ENCODE measurements at regions not wholly inside any gene's neighbourhood (a gene's known extent, or its start where the extent isn't known, plus 50 kb on each side); places are given as distances from the start of the nearest gene placed in this dataset.

GRCh38 chr6:88443554-88443953, 277.4 kb upstream of the CNR1 start:
- no peak overlapping the region for H3K23ac ChIP-seq (ENCODE audit: low read length in 2 of 2)
- WGBS = no CpG with 5 or more reads among the region's 1 CpG
- H2BK12ac ChIP-seq (ENCODE audit: low read length in 2 of 2) = no peak overlapping the region

DNA sequence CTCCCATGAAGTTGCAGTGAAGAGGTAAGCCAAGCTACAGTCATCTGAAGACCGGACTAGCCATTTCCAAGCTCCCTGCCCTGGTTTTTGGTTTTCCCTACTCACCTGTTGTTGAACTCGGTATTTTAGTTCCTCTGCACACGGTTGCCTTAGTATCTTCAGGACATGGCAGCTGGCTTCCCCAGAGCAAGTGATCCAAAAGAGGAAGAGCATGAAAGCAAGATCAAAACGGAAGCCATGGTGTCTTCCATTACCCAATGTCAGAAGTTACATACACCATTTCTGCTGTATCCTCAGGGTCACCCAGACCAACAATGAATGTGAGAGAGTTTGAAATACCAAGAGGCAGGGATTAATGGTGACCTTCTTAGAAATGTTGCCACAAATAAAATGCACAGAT, 276.6 kb upstream of the CNR1 start:
- Histone ChIP-seq H4K8ac (ENCODE audit: low read length) (no peak overlapping the region), H2BK15ac (ENCODE audit: low read depth, poor library complexity, severe bottlenecking) (no peak overlapping the region)

More at GRCh38 chr6:88443554-88443953, 277.4 kb upstream of the CNR1 start:
- no peak overlapping the region for H4K91ac ChIP-seq (ENCODE audit: low read length)
- no peaks in the 10 kb centered on the region for H3K27me3 ChIP-seq (ENCODE audit: control insufficient read depth in 1 of 2, insufficient read depth in 1 of 2, low read length in 2 of 2)
- no peak overlapping the region for H4K8ac ChIP-seq (ENCODE audit: low read length)
- no peak overlapping the region for H3K18ac ChIP-seq (ENCODE audit: low read depth in 1 of 2, low read length in 2 of 2)
- H3K4me1 ChIP-seq (ENCODE audit: control insufficient read depth, insufficient read depth, low read depth, low read length) = peaks cover 2% of the 10 kb centered on the region
- no peak overlapping the region for H3K9ac ChIP-seq (ENCODE audit: low read length)
- H3K4me2 ChIP-seq (ENCODE audit: low read length, poor library complexity, severe bottlenecking) = no peak overlapping the region
- H3K27ac ChIP-seq (ENCODE audit: low read length, poor library complexity, severe bottlenecking) = no peak overlapping the region
- no peaks in the 10 kb centered on the region for H3K9me3 ChIP-seq (ENCODE audit: control insufficient read depth, low read length)
- H2BK5ac ChIP-seq (ENCODE audit: low read depth, low read length, poor library complexity, severe bottlenecking) = no peak overlapping the region
- DNase-seq = no peak
- H3K4me3 ChIP-seq (ENCODE audit: insufficient read depth in 1 of 2, low read depth in 1 of 2, low read length in 2 of 2) = no peak overlapping the region
- H2AK5ac ChIP-seq (ENCODE audit: low read length, severe bottlenecking) = no peak overlapping the region
- H3K36me3 ChIP-seq (ENCODE audit: control insufficient read depth in 1 of 2, insufficient read depth in 2 of 2, low read depth in 1 of 2, low read length in 2 of 2) = no peaks in the 10 kb centered on the region
- no peak overlapping the region for H2BK120ac ChIP-seq (ENCODE audit: low read depth, low read length)
- no peaks in the 10 kb centered on the region for H3K79me1 ChIP-seq (replicated peaks; ENCODE audit: low read length, poor library complexity, severe bottlenecking)
- no peak overlapping the region for H3K4ac ChIP-seq (ENCODE audit: low read depth in 1 of 2, low read length in 2 of 2)
- no peak overlapping the region for H2BK15ac ChIP-seq (ENCODE audit: low read depth, poor library complexity, severe bottlenecking)
- H2AFZ ChIP-seq (ENCODE audit: low read depth, low read length) = no peak overlapping the region
- H3K14ac ChIP-seq (ENCODE audit: low read length in 2 of 2) = no peak overlapping the region

GRCh38 chr6:88441346-88441745, 275.2 kb upstream of the CNR1 start:
- no peak for DNase-seq
- H3K4me3 ChIP-seq (ENCODE audit: insufficient read depth in 1 of 2, low read depth in 1 of 2, low read length in 2 of 2) = no peak overlapping the region
- no peak overlapping the region for H3K18ac ChIP-seq (ENCODE audit: low read depth in 1 of 2, low read length in 2 of 2)
- no peak overlapping the region for H2BK15ac ChIP-seq (ENCODE audit: low read depth, poor library complexity, severe bottlenecking)
- no peak overlapping the region for H2BK120ac ChIP-seq (ENCODE audit: low read depth, low read length)
- no peak overlapping the region for H3K4ac ChIP-seq (ENCODE audit: low read depth in 1 of 2, low read length in 2 of 2)
- 66% methylated on average over 4 of the region's 4 CpGs for WGBS
- no peak overlapping the region for H3K27ac ChIP-seq (ENCODE audit: low read length, poor library complexity, severe bottlenecking)
- no peak overlapping the region for H2AFZ ChIP-seq (ENCODE audit: low read depth, low read length)
- no peak overlapping the region for H2BK5ac ChIP-seq (ENCODE audit: low read depth, low read length, poor library complexity, severe bottlenecking)
- H3K27me3 ChIP-seq (ENCODE audit: control insufficient read depth in 1 of 2, insufficient read depth in 1 of 2, low read length in 2 of 2) = no peaks in the 10 kb centered on the region
- no peak overlapping the region for H3K4me2 ChIP-seq (ENCODE audit: low read length, poor library complexity, severe bottlenecking)
- no peaks in the 10 kb centered on the region for H3K36me3 ChIP-seq (ENCODE audit: control insufficient read depth in 1 of 2, insufficient read depth in 2 of 2, low read depth in 1 of 2, low read length in 2 of 2)
- no peaks in the 10 kb centered on the region for H3K9me3 ChIP-seq (ENCODE audit: control insufficient read depth, low read length)
- no peak overlapping the region for H4K91ac ChIP-seq (ENCODE audit: low read length)
- no peaks in the 10 kb centered on the region for H3K4me1 ChIP-seq (ENCODE audit: control insufficient read depth, insufficient read depth, low read depth, low read length)
- no peak overlapping the region for H2BK12ac ChIP-seq (ENCODE audit: low read length in 2 of 2)
- H3K14ac ChIP-seq (ENCODE audit: low read length in 2 of 2) = no peak overlapping the region
- no peak overlapping the region for H4K8ac ChIP-seq (ENCODE audit: low read length)
- no peak overlapping the region for H2AK5ac ChIP-seq (ENCODE audit: low read length, severe bottlenecking)
- no peaks in the 10 kb centered on the region for H3K79me1 ChIP-seq (replicated peaks; ENCODE audit: low read length, poor library complexity, severe bottlenecking)
- peak overlapping the region in 1 of 2 experiments; percentile 34 for H3K23ac ChIP-seq (ENCODE audit: low read length in 2 of 2)
- no peak overlapping the region for H3K9ac ChIP-seq (ENCODE audit: low read length)

More for the DNA sequence above, 276.6 kb upstream of the CNR1 start:
- H2AFZ ChIP-seq (ENCODE audit: low read depth, low read length) = no peak overlapping the region
- H3K4me3 ChIP-seq (ENCODE audit: insufficient read depth in 1 of 2, low read depth in 1 of 2, low read length in 2 of 2) = no peak overlapping the region
- no peak overlapping the region for H2BK5ac ChIP-seq (ENCODE audit: low read depth, low read length, poor library complexity, severe bottlenecking)
- no peaks in the 10 kb centered on the region for H3K79me1 ChIP-seq (replicated peaks; ENCODE audit: low read length, poor library complexity, severe bottlenecking)
- H4K91ac ChIP-seq (ENCODE audit: low read length) = no peak overlapping the region
- H3K4me2 ChIP-seq (ENCODE audit: low read length, poor library complexity, severe bottlenecking) = no peak overlapping the region
- H3K18ac ChIP-seq (ENCODE audit: low read depth in 1 of 2, low read length in 2 of 2) = no peak overlapping the region
- H3K27ac ChIP-seq (ENCODE audit: low read length, poor library complexity, severe bottlenecking) = no peak overlapping the region
- no peaks in the 10 kb centered on the region for H3K36me3 ChIP-seq (ENCODE audit: control insufficient read depth in 1 of 2, insufficient read depth in 2 of 2, low read depth in 1 of 2, low read length in 2 of 2)
- no peaks in the 10 kb centered on the region for H3K9me3 ChIP-seq (ENCODE audit: control insufficient read depth, low read length)
- no peaks in the 10 kb centered on the region for H3K27me3 ChIP-seq (ENCODE audit: control insufficient read depth in 1 of 2, insufficient read depth in 1 of 2, low read length in 2 of 2)
- H3K4ac ChIP-seq (ENCODE audit: low read depth in 1 of 2, low read length in 2 of 2) = no peak overlapping the region
- no peak overlapping the region for H3K14ac ChIP-seq (ENCODE audit: low read length in 2 of 2)
- no peak overlapping the region for H2AK5ac ChIP-seq (ENCODE audit: low read length, severe bottlenecking)
- no peak overlapping the region for H2BK120ac ChIP-seq (ENCODE audit: low read depth, low read length)
- H3K4me1 ChIP-seq (ENCODE audit: control insufficient read depth, insufficient read depth, low read depth, low read length) = peaks cover 2% of the 10 kb centered on the region
- no peak for DNase-seq
- 91% methylated on average over 3 of the region's 4 CpGs for WGBS
- H2BK12ac ChIP-seq (ENCODE audit: low read length in 2 of 2) = no peak overlapping the region
- H3K9ac ChIP-seq (ENCODE audit: low read length) = no peak overlapping the region
- H3K23ac ChIP-seq (ENCODE audit: low read length in 2 of 2) = no peak overlapping the region

DNA sequence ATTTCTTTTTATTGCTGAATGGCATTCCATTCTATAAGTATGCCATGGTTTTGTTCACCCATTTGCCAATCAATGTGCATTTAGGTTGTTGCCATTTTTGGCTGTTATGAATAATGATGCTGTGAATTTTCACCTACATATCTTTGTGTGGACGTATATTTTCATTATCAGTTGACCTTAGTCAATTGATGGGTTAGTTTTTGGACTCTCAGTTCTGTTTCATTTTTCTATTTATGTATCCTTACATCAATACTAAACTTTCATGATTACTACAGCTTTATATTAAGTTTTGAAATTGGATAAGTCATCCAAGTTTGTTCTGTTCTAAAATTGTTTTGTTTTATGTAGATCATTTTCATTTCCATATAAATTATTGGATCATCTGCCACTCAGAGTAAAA, 261.9 kb upstream of the CNR1 start:
- Histone ChIP-seq H3K36me3 (ENCODE audit: control insufficient read depth in 1 of 2, insufficient read depth in 2 of 2, low read depth in 1 of 2, low read length in 2 of 2) (no peaks in the 10 kb centered on the region), H3K9ac (ENCODE audit: low read length) (no peak overlapping the region), H2AFZ (ENCODE audit: low read depth, low read length) (no peak overlapping the region), H3K9me3 (ENCODE audit: control insufficient read depth, low read length) (peaks cover 4% of the 10 kb centered on the region), H3K4me1 (ENCODE audit: control insufficient read depth, insufficient read depth, low read depth, low read length) (no peaks in the 10 kb centered on the region), H4K91ac (ENCODE audit: low read length) (no peak overlapping the region), H3K4ac (ENCODE audit: low read depth in 1 of 2, low read length in 2 of 2) (no peak overlapping the region), H3K4me3 (ENCODE audit: insufficient read depth in 1 of 2, low read depth in 1 of 2, low read length in 2 of 2) (no peak overlapping the region), H2BK5ac (ENCODE audit: low read depth, low read length, poor library complexity, severe bottlenecking) (no peak overlapping the region), H2BK120ac (ENCODE audit: low read depth, low read length) (no peak overlapping the region), H3K27ac (ENCODE audit: low read length, poor library complexity, severe bottlenecking) (no peak overlapping the region), H3K23ac (ENCODE audit: low read length in 2 of 2) (no peak overlapping the region), H3K14ac (ENCODE audit: low read length in 2 of 2) (no peak overlapping the region), H2BK12ac (ENCODE audit: low read length in 2 of 2) (no peak overlapping the region), H3K4me2 (ENCODE audit: low read length, poor library complexity, severe bottlenecking) (no peak overlapping the region), H3K79me1 (replicated peaks; ENCODE audit: low read length, poor library complexity, severe bottlenecking) (no peaks in the 10 kb centered on the region), H2BK15ac (ENCODE audit: low read depth, poor library complexity, severe bottlenecking) (no peak overlapping the region), H3K27me3 (ENCODE audit: control insufficient read depth in 1 of 2, insufficient read depth in 1 of 2, low read length in 2 of 2) (peaks cover 0 to 5% of the 10 kb centered on the region in 2 experiments), H3K18ac (ENCODE audit: low read depth in 1 of 2, low read length in 2 of 2) (no peak overlapping the region), H2AK5ac (ENCODE audit: low read length, severe bottlenecking) (no peak overlapping the region), H4K8ac (ENCODE audit: low read length) (no peak overlapping the region)
- WGBS = no CpG with 5 or more reads among the region's 1 CpG
- no peak for DNase-seq

Data from mesenchymal stem cell (in vitro differentiated cells and primary cell).